ENCODE measurements at regions not wholly inside any gene's neighbourhood (a gene's known extent, or its start where the extent isn't known, plus 50 kb on each side); places are given as distances from the start of the nearest gene placed in this dataset.

DNA sequence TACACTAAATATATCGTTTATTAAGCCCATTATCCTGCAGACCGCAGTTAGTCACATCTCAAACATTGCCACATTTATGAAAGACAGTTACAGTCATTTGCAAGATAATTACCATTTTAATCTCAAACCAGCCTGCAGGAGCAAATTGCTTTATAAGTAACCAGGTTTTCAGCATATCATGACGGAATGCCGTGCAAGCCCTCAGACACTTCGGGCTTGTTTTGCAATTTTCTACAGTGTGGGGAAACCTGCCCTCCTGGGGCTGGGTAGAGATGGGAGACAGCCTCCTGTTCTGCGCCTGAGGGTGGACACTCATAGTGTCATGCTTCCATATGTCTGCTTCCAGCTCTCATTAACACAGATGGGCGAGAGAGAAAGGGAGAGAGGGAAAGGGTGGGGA lies 563.9 kb downstream of the NPHP4 start:
- Histone ChIP-seq H3K27me3 (ENCODE audit: control insufficient read depth, insufficient read depth, low read length) (no peaks in the 10 kb centered on the region), H3K27ac (ENCODE audit: low read depth in 2 of 2, low read length in 2 of 2) (no peak overlapping the region), H3K36me3 (ENCODE audit: control insufficient read depth in 2 of 3, insufficient read depth in 3 of 3, low read length in 3 of 3) (no peaks in the 10 kb centered on the region), H3K4me3 (ENCODE audit: low read length in 3 of 3) (no peak overlapping the region), H3K4me1 (ENCODE audit: control insufficient read depth in 2 of 3, insufficient read depth in 2 of 3, low read depth in 1 of 3, low read length in 3 of 3) (no peaks in the 10 kb centered on the region), H3K9me3 (ENCODE audit: control insufficient read depth in 2 of 3, insufficient read depth in 1 of 3, low read length in 3 of 3) (no peaks in the 10 kb centered on the region), H3K9ac (ENCODE audit: low read length in 3 of 3) (no peak overlapping the region)
- no peak for DNase-seq
- TF ChIP-seq, protein P1, sequence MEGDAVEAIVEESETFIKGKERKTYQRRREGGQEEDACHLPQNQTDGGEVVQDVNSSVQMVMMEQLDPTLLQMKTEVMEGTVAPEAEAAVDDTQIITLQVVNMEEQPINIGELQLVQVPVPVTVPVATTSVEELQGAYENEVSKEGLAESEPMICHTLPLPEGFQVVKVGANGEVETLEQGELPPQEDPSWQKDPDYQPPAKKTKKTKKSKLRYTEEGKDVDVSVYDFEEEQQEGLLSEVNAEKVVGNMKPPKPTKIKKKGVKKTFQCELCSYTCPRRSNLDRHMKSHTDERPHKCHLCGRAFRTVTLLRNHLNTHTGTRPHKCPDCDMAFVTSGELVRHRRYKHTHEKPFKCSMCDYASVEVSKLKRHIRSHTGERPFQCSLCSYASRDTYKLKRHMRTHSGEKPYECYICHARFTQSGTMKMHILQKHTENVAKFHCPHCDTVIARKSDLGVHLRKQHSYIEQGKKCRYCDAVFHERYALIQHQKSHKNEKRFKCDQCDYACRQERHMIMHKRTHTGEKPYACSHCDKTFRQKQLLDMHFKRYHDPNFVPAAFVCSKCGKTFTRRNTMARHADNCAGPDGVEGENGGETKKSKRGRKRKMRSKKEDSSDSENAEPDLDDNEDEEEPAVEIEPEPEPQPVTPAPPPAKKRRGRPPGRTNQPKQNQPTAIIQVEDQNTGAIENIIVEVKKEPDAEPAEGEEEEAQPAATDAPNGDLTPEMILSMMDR (IDR thresholded peaks at IDR 0.05; ENCODE audit: borderline replicate concordance, extremely low read depth, insufficient read depth) = no peak
- no peak for FAIRE-seq
- intact Hi-C loops (cut with DNase I) = no loop called here

DNA sequence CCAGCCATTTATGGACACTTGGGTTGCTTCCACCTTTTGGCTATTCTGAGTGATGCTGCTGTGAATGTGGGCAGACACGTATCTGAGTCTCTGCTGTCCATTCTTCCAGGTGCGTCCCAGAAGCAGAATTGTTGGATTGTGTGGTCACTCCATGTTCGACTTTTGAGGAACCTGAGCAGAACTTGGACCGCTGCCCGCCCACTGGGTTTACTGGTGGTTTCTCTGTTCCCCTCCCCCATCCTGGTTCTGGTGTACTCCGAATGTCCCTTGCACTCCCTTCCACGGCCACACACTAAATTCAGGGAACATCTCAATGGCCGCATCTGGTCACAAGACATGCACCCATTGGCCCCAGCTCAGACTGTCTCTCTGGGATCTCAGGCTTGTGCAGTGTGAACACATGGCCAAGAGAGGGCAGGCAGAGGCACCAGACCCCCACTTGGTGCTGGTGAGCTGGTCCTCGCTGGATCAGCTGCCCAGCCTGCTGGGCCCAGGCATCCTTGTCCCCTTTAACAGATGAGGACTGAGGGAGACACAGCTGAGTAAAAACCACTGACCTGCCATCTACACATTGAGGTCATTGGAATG lies 565.1 kb downstream of the NPHP4 start:
- TF ChIP-seq, protein P1 (IDR thresholded peaks at IDR 0.05; ENCODE audit: borderline replicate concordance, extremely low read depth, insufficient read depth) = no peak
- no peak for FAIRE-seq
- H3K36me3 ChIP-seq (ENCODE audit: control insufficient read depth in 2 of 3, insufficient read depth in 3 of 3, low read length in 3 of 3) = no peaks in the 10 kb centered on the region
- intact Hi-C loops (cut with DNase I) = no loop called here
- H3K4me1 ChIP-seq (ENCODE audit: control insufficient read depth in 2 of 3, insufficient read depth in 2 of 3, low read depth in 1 of 3, low read length in 3 of 3) = peaks cover 0 to 2% (median 0%) of the 10 kb centered on the region in 3 donors
- no peaks in the 10 kb centered on the region for H3K9me3 ChIP-seq (ENCODE audit: control insufficient read depth in 2 of 3, insufficient read depth in 1 of 3, low read length in 3 of 3)
- no peaks in the 10 kb centered on the region for H3K27me3 ChIP-seq (ENCODE audit: control insufficient read depth, insufficient read depth, low read length)
- no peak overlapping the region for H3K9ac ChIP-seq (ENCODE audit: low read length in 3 of 3)
- H3K4me3 ChIP-seq (ENCODE audit: low read length in 3 of 3) = no peak overlapping the region
- no peak overlapping the region for H3K27ac ChIP-seq (ENCODE audit: low read depth in 2 of 2, low read length in 2 of 2)
- no peak for DNase-seq

DNA sequence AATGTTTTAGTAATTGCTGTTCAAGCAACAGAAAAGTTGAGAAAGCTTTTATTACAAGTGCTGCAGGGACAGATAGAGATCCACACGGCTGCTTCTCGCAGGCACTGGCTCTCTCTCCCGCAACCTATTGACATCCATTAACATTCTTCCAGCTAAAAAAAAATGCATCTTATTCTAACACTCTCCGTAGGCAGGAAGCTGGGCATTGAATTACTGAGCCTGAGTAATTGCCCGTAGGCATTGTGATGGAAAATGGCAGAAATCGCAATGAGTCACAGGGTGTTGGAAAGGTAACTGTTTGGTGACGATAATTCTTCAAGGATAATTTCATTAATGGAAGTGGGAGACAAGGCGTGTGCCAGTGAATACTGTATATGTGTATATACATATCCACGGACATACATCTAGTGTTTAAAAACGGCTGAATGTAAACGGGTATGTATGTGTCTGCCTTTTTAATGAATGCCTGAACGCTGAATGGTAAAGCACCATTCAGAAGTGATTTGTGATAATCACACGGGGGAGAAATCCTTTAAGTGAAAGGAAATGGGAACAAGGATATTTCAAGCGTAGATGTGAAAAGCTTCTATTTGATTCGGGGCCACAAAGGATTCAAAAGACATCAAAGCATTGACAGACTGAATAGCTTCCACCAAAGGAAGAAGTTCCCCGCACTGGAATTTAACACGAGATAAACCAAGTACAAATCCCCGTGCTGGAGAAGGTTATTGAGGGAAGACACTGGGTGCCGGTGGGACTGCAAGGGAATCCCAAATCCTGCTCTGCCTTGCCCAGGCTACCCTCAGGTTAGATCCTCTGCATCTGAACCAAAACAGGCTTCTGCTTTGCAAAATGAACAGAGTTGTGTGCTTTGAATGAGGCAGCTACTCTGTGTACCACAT lies 567.2 kb downstream of the NPHP4 start:
- Histone ChIP-seq H3K4me3 (ENCODE audit: low read length in 3 of 3) (no peak overlapping the region), H3K27ac (ENCODE audit: low read depth in 2 of 2, low read length in 2 of 2) (no peak overlapping the region), H3K4me1 (ENCODE audit: control insufficient read depth in 2 of 3, insufficient read depth in 2 of 3, low read depth in 1 of 3, low read length in 3 of 3) (peaks cover 0 to 2% (median 0%) of the 10 kb centered on the region in 3 donors), H3K9me3 (ENCODE audit: control insufficient read depth in 2 of 3, insufficient read depth in 1 of 3, low read length in 3 of 3) (no peaks in the 10 kb centered on the region), H3K27me3 (ENCODE audit: control insufficient read depth, insufficient read depth, low read length) (no peaks in the 10 kb centered on the region), H3K36me3 (ENCODE audit: control insufficient read depth in 2 of 3, insufficient read depth in 3 of 3, low read length in 3 of 3) (no peaks in the 10 kb centered on the region), H3K9ac (ENCODE audit: low read length in 3 of 3) (no peak overlapping the region)
- TF ChIP-seq, protein P1 (IDR thresholded peaks at IDR 0.05; ENCODE audit: borderline replicate concordance, extremely low read depth, insufficient read depth) = no peak
- peak in 3 of 5 donors; percentile 56 to 84 (median 82) for DNase-seq
- FAIRE-seq = no peak
- intact Hi-C loops (cut with DNase I) = no loop called here
